ENCODE measurements at regions not wholly inside any gene's neighbourhood (a gene's known extent, or its start where the extent isn't known, plus 50 kb on each side); places are given as distances from the start of the nearest gene placed in this dataset.
A peak's percentile ranks its signal among the peaks of the same experiment; 100 is the strongest.

DNA sequence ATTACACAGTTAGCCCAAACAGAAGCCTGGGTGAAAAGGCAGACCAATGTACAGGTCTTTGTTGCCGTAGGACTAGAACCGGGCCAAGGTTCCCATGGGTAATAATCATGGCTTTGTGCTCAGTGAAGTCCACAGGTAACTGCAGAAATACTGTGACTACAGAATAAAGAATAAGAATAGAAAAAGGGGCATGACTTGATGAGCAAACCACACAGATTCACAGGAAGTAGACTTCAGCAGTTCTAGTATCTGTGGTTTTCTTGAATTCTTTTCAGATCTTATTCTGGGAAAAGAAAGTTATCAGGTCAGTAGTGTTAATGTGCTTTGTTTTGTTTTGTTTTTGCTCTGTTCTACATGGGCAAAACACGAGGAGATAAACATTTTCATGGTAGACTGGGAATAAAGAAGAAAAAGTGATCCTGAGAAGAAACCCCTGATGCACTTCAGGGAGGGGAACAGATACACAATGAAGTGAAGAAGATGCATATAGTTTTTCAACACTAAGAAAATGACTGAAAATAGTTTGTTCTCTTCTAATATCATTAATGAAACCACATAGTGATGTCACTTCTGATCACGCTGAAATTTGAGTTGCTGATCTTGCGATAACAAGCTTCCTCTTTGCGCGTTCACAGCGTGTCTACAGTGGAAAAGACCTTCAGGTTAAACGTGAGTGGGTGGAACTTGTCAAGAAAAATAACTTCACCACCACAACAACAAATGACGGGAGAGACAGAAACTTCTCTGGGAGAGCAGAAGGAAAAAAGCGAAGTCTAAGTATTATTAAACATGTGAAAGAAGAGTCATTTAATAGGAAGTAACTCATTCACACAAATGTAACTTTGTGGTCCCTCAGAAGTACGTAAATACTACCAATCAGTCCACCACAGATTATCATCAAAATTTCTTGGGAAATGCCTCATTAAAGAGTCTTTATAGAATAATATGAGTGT is 315.8 kb upstream of the SATB1 start:
- 36% methylated on average over 12 of the region's 12 CpGs for WGBS (ENCODE audit: insufficient coverage, low coverage, low lambda C conversion rate, missing lambda C conversion rate)

GRCh38 chr3:18739099-18739433 is 313.9 kb upstream of the SATB1 start:
- TF ChIP-seq, protein P1, sequence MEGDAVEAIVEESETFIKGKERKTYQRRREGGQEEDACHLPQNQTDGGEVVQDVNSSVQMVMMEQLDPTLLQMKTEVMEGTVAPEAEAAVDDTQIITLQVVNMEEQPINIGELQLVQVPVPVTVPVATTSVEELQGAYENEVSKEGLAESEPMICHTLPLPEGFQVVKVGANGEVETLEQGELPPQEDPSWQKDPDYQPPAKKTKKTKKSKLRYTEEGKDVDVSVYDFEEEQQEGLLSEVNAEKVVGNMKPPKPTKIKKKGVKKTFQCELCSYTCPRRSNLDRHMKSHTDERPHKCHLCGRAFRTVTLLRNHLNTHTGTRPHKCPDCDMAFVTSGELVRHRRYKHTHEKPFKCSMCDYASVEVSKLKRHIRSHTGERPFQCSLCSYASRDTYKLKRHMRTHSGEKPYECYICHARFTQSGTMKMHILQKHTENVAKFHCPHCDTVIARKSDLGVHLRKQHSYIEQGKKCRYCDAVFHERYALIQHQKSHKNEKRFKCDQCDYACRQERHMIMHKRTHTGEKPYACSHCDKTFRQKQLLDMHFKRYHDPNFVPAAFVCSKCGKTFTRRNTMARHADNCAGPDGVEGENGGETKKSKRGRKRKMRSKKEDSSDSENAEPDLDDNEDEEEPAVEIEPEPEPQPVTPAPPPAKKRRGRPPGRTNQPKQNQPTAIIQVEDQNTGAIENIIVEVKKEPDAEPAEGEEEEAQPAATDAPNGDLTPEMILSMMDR (IDR thresholded peaks at IDR 0.05), result no peak
- TF ChIP-seq POLR2A (IDR thresholded peaks at IDR 0.05), result no peak
- WGBS (ENCODE audit: insufficient coverage, low coverage, low lambda C conversion rate, missing lambda C conversion rate), result 34% methylated on average over 3 of the region's 3 CpGs
- intact Hi-C loops (cut with DNase I), result no loop called here
- no peak overlapping the region for H3K4me3 ChIP-seq
- no peaks in the 10 kb centered on the region for H3K4me1 ChIP-seq
- no peaks in the 10 kb centered on the region for H3K27me3 ChIP-seq
- H3K36me3 ChIP-seq, result no peaks in the 10 kb centered on the region
- no peaks in the 10 kb centered on the region for H3K9me3 ChIP-seq
- no peak for DNase-seq
- no peak overlapping the region for H3K27ac ChIP-seq
- no peak for ATAC-seq

More for the DNA sequence above, 315.8 kb upstream of the SATB1 start:
- intact Hi-C loops (cut with DNase I), result no loop called here
- H3K36me3 ChIP-seq, result no peaks in the 10 kb centered on the region
- H3K9me3 ChIP-seq, result no peaks in the 10 kb centered on the region
- no peaks in the 10 kb centered on the region for H3K4me1 ChIP-seq
- peak; percentile 26 to 54 (median 44) for ATAC-seq
- H3K27ac ChIP-seq, result peak overlapping the region in 1 of 3 donors; percentile 12
- no peak for TF ChIP-seq POLR2A (IDR thresholded peaks at IDR 0.05)
- TF ChIP-seq, protein P1 (IDR thresholded peaks at IDR 0.05), result no peak
- no peak for DNase-seq
- no peak overlapping the region for H3K4me3 ChIP-seq
- no peaks in the 10 kb centered on the region for H3K27me3 ChIP-seq

DNA sequence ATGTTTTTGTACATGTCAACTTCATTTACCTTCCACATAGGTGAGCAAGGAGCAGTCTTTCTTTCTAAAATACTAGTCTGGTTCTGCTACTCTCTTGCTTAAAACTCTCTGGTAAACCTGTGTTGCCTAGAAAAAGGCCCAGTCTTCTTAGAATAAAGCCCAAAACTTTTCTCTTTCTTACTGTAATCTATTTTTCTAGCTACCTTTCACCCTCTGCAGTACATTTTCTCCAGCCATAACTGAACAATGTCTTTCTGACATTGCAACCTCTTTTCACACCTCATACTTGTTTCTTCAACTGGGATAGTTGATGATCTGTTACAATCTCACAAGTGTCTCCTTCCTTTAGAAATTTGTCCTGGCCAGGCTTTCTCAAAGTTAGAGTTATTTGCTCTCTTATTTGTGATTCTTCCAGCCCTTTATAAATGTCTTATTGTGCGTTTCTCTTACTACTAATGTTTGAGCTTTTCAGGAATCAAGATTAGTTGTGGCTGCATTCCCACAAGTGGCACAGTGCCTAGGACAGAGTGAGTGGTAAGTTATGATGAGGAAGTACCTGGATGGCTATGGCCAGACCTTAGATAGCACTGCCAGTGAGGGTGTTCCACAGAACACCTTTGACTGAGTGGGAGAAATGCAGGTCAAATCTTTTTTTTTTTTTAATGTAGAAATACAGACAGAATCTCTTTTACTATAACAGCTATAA is 313.4 kb upstream of the SATB1 start:
- H3K4me3 ChIP-seq, result no peak overlapping the region
- TF ChIP-seq, protein P1 (IDR thresholded peaks at IDR 0.05), result no peak
- TF ChIP-seq POLR2A (IDR thresholded peaks at IDR 0.05), result no peak
- no peak for DNase-seq
- no peaks in the 10 kb centered on the region for H3K4me1 ChIP-seq
- no peaks in the 10 kb centered on the region for H3K9me3 ChIP-seq
- 58% methylated on average over 1 of the region's 1 CpG for WGBS (ENCODE audit: insufficient coverage, low coverage, low lambda C conversion rate, missing lambda C conversion rate)
- H3K27me3 ChIP-seq, result no peaks in the 10 kb centered on the region
- intact Hi-C loops (cut with DNase I), result no loop called here
- H3K36me3 ChIP-seq, result no peaks in the 10 kb centered on the region
- H3K27ac ChIP-seq, result no peak overlapping the region
- no peak for ATAC-seq

DNA sequence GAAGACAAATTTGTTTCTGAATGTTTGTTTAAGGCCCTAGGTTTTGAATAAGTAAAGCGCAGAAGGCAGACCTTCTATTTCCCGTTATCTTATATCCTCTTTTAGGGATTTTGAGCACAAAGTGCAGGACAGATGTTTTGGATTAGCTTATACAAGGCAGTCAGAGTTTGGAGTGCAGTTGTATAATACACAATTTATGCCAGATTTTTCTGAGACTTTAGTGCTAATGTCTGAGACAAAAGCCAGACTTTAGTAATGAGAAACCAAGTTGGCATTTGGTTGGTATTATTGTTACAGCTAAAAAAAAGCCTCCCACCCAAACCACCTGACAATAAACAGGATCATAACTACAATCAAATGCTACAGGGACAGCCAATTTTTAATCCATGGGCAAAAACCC is 309.9 kb upstream of the SATB1 start:
- no peak overlapping the region for H3K4me3 ChIP-seq
- H3K27ac ChIP-seq, result no peak overlapping the region
- DNase-seq, result no peak
- TF ChIP-seq, protein P1 (IDR thresholded peaks at IDR 0.05), result no peak
- no peak for TF ChIP-seq POLR2A (IDR thresholded peaks at IDR 0.05)
- ATAC-seq, result no peak
- no peaks in the 10 kb centered on the region for H3K4me1 ChIP-seq
- 72% methylated on average over 2 of the region's 2 CpGs for WGBS (ENCODE audit: insufficient coverage, low coverage, low lambda C conversion rate, missing lambda C conversion rate)
- H3K27me3 ChIP-seq, result no peaks in the 10 kb centered on the region
- H3K9me3 ChIP-seq, result no peaks in the 10 kb centered on the region
- no peaks in the 10 kb centered on the region for H3K36me3 ChIP-seq
- intact Hi-C loops (cut with DNase I), result no loop called here

All from right lobe of liver (tissue), 6 donors.